ENCODE measurements at regions not wholly inside any gene's neighbourhood (a gene's known extent, or its start where the extent isn't known, plus 50 kb on each side); places are given as distances from the start of the nearest gene placed in this dataset.
A peak's percentile ranks its signal among the peaks of the same experiment; 100 is the strongest.

GRCh38 chr4:138859254-138859653 is 156.3 kb upstream of the NOCT start:
- no peaks in the 10 kb centered on the region for H3K79me2 ChIP-seq (ENCODE audit: insufficient read depth, low read length)
- H3K9me2 ChIP-seq (replicated peaks; ENCODE audit: low read depth, low read length) = no peaks in the 10 kb centered on the region
- peaks cover 40% of the 10 kb centered on the region for H3K4me1 ChIP-seq (ENCODE audit: insufficient read depth, low read length, poor library complexity, severe bottlenecking)
- H3F3A ChIP-seq (ENCODE audit: low read depth) = no peaks in the 10 kb centered on the region
- H4K20me1 ChIP-seq (ENCODE audit: insufficient read depth, low read length, poor library complexity, severe bottlenecking) = no peaks in the 10 kb centered on the region
- peak overlapping the region; percentile 3 for H3K4me2 ChIP-seq (ENCODE audit: low read depth, low read length, poor library complexity, severe bottlenecking)
- no peaks in the 10 kb centered on the region for H3K27me3 ChIP-seq (ENCODE audit: insufficient read depth, low read length, poor library complexity, severe bottlenecking)
- no peak overlapping the region for H2AFZ ChIP-seq (ENCODE audit: low read length)
- H3K9ac ChIP-seq (ENCODE audit: low read depth, low read length, poor library complexity, severe bottlenecking) = no peak overlapping the region
- no peaks in the 10 kb centered on the region for H3K36me3 ChIP-seq (ENCODE audit: insufficient read depth, low read length)
- H3K9me3 ChIP-seq (ENCODE audit: insufficient read depth, low read depth, low read length) = no peaks in the 10 kb centered on the region
- H3K4me3 ChIP-seq (ENCODE audit: low read length, poor library complexity, severe bottlenecking) = no peak overlapping the region
- TF ChIP-seq CTCF (conservative IDR thresholded peaks at IDR 0.05; ENCODE audit: low read length) (no peak), EZH2phosphoT487 (IDR thresholded peaks at IDR 0.05; ENCODE audit: borderline replicate concordance) (no peak)

- H3K9ac ChIP-seq (ENCODE audit: low read depth, low read length, poor library complexity, severe bottlenecking) = no peak overlapping the region
- TF ChIP-seq EZH2phosphoT487 (IDR thresholded peaks at IDR 0.05; ENCODE audit: borderline replicate concordance) (no peak), CTCF (conservative IDR thresholded peaks at IDR 0.05; ENCODE audit: low read length) (no peak)
Measured at GRCh38 chr4:138858419-138858818, 157.2 kb upstream of the NOCT start.

GRCh38 chr4:138857416-138857815 is 158.2 kb upstream of the NOCT start:
- Histone ChIP-seq H2AFZ (ENCODE audit: low read length) (no peak overlapping the region), H3K4me1 (ENCODE audit: insufficient read depth, low read length, poor library complexity, severe bottlenecking) (peaks cover 22% of the 10 kb centered on the region), H3F3A (ENCODE audit: low read depth) (no peaks in the 10 kb centered on the region), H3K36me3 (ENCODE audit: insufficient read depth, low read length) (no peaks in the 10 kb centered on the region), H3K4me2 (ENCODE audit: low read depth, low read length, poor library complexity, severe bottlenecking) (no peak overlapping the region), H3K4me3 (ENCODE audit: low read length, poor library complexity, severe bottlenecking) (no peak overlapping the region), H3K9ac (ENCODE audit: low read depth, low read length, poor library complexity, severe bottlenecking) (no peak overlapping the region), H3K79me2 (ENCODE audit: insufficient read depth, low read length) (no peaks in the 10 kb centered on the region), H3K9me2 (replicated peaks; ENCODE audit: low read depth, low read length) (no peaks in the 10 kb centered on the region), H3K27me3 (ENCODE audit: insufficient read depth, low read length, poor library complexity, severe bottlenecking) (no peaks in the 10 kb centered on the region), H3K9me3 (ENCODE audit: insufficient read depth, low read depth, low read length) (no peaks in the 10 kb centered on the region), H4K20me1 (ENCODE audit: insufficient read depth, low read length, poor library complexity, severe bottlenecking) (no peaks in the 10 kb centered on the region)
- no peak for TF ChIP-seq CTCF (conservative IDR thresholded peaks at IDR 0.05; ENCODE audit: low read length)
- no peak for TF ChIP-seq EZH2phosphoT487 (IDR thresholded peaks at IDR 0.05; ENCODE audit: borderline replicate concordance)

More at GRCh38 chr4:138858419-138858818, 157.2 kb upstream of the NOCT start:
- Histone ChIP-seq H2AFZ (ENCODE audit: low read length) (no peak overlapping the region), H3F3A (ENCODE audit: low read depth) (no peaks in the 10 kb centered on the region), H3K27me3 (ENCODE audit: insufficient read depth, low read length, poor library complexity, severe bottlenecking) (no peaks in the 10 kb centered on the region), H3K4me2 (ENCODE audit: low read depth, low read length, poor library complexity, severe bottlenecking) (no peak overlapping the region), H3K4me1 (ENCODE audit: insufficient read depth, low read length, poor library complexity, severe bottlenecking) (peaks cover 32% of the 10 kb centered on the region), H3K9me3 (ENCODE audit: insufficient read depth, low read depth, low read length) (no peaks in the 10 kb centered on the region), H3K79me2 (ENCODE audit: insufficient read depth, low read length) (no peaks in the 10 kb centered on the region), H3K9me2 (replicated peaks; ENCODE audit: low read depth, low read length) (no peaks in the 10 kb centered on the region), H4K20me1 (ENCODE audit: insufficient read depth, low read length, poor library complexity, severe bottlenecking) (no peaks in the 10 kb centered on the region), H3K4me3 (ENCODE audit: low read length, poor library complexity, severe bottlenecking) (no peak overlapping the region), H3K36me3 (ENCODE audit: insufficient read depth, low read length) (no peaks in the 10 kb centered on the region)
